Mesothelial cell of epicardium (in vitro differentiated cells): ENCODE measurements at regions not wholly inside any gene's neighbourhood (a gene's known extent, or its start where the extent isn't known, plus 50 kb on each side); places are given as distances from the start of the nearest gene placed in this dataset.

ENCODE experiments used
- DNase-seq, 2 experiments: peaks; one replicate each; pipeline ENCODE4 v3.0.0; 2021; ENCODE audit warnings: low spot score in 2 of 2; ENCODE audit not compliant: unreplicated experiment in 2 of 2
- H3K27ac Mint-ChIP-seq: 2 replicates; pipeline ENCODE4 v1.8.0; 2021; ENCODE audit warnings: mixed read lengths
- H3K27me3 Mint-ChIP-seq: 2 replicates; pipeline ENCODE4 v1.8.0; 2021; ENCODE audit warnings: low read depth, mixed read lengths
- H3K36me3 Mint-ChIP-seq: 2 replicates; pipeline ENCODE4 v1.8.0; 2021; ENCODE audit warnings: mixed read lengths
- H3K4me1 Mint-ChIP-seq: 2 replicates; pipeline ENCODE4 v1.8.0; 2021; ENCODE audit warnings: mixed read lengths
- H3K4me3 Mint-ChIP-seq: 2 replicates; pipeline ENCODE4 v1.8.0; 2021; ENCODE audit warnings: mild to moderate bottlenecking, moderate library complexity, mixed read lengths
- H3K9me3 Mint-ChIP-seq: 2 replicates; pipeline ENCODE4 v1.8.0; 2021; ENCODE audit warnings: mixed read lengths
- CTCF ChIP-seq: fragments of 200-600 bp; sonication (generic); IDR thresholded peaks from one replicate; pipeline ENCODE4 v1.5.0; 2021; ENCODE audit warnings: antibody characterized with exemption; ENCODE audit not compliant: unreplicated experiment

DNA sequence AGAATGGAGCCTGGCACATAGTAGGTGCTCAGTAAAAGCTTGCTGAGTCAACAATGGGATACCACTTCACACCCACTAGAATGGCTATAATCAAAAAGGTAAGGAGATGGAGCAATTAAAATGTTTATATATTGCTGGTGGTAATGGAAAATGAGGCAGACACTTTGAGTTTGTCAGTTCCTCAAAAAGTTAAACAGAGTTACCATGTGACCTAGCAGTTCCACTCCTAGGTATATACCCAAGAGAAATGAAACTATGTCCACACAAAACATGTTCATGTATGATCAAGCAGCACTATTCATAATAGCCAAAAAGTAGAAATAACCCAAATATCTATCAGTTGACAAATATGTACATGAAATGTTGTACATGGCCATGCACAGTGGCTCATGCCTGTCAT, 74.8 kb upstream of the ECE1 start:
- H3K27ac Mint-ChIP-seq, result no peak overlapping the region
- no peaks in the 10 kb centered on the region for H3K36me3 Mint-ChIP-seq
- DNase-seq, result no peak
- no peaks in the 10 kb centered on the region for H3K27me3 Mint-ChIP-seq
- H3K4me1 Mint-ChIP-seq, result no peaks in the 10 kb centered on the region
- no peak for TF ChIP-seq CTCF
- H3K9me3 Mint-ChIP-seq, result no peaks in the 10 kb centered on the region
- no peak overlapping the region for H3K4me3 Mint-ChIP-seq

GRCh38 chr1:21362096-21362495, 71.8 kb upstream of the ECE1 start:
- H3K4me3 Mint-ChIP-seq, result no peak overlapping the region
- no peaks in the 10 kb centered on the region for H3K27me3 Mint-ChIP-seq

GRCh38 chr1:21361506-21361905, 71.2 kb upstream of the ECE1 start:
- no peak for TF ChIP-seq CTCF
- no peak overlapping the region for H3K4me3 Mint-ChIP-seq
- no peaks in the 10 kb centered on the region for H3K36me3 Mint-ChIP-seq
- no peaks in the 10 kb centered on the region for H3K9me3 Mint-ChIP-seq
- H3K4me1 Mint-ChIP-seq, result no peaks in the 10 kb centered on the region
- no peak overlapping the region for H3K27ac Mint-ChIP-seq
- no peak for DNase-seq
- no peaks in the 10 kb centered on the region for H3K27me3 Mint-ChIP-seq

More at GRCh38 chr1:21362096-21362495, 71.8 kb upstream of the ECE1 start:
- Mint-ChIP-seq H3K36me3 (no peaks in the 10 kb centered on the region), H3K4me1 (no peaks in the 10 kb centered on the region), H3K27ac (no peak overlapping the region), H3K9me3 (no peaks in the 10 kb centered on the region)
- DNase-seq, result no peak
- no peak for TF ChIP-seq CTCF

- Mint-ChIP-seq H3K9me3 (no peaks in the 10 kb centered on the region), H3K27ac (no peak overlapping the region), H3K4me1 (no peaks in the 10 kb centered on the region), H3K27me3 (no peaks in the 10 kb centered on the region), H3K4me3 (no peak overlapping the region), H3K36me3 (no peaks in the 10 kb centered on the region)
- TF ChIP-seq CTCF, result no peak
- no peak for DNase-seq
Observed at GRCh38 chr1:21357161-21357560, 66.9 kb upstream of the ECE1 start.

- H3K36me3 Mint-ChIP-seq, result no peaks in the 10 kb centered on the region
- no peak overlapping the region for H3K27ac Mint-ChIP-seq
- no peak overlapping the region for H3K4me3 Mint-ChIP-seq
- no peak for DNase-seq
- H3K27me3 Mint-ChIP-seq, result no peaks in the 10 kb centered on the region
- H3K9me3 Mint-ChIP-seq, result no peaks in the 10 kb centered on the region
- no peak for TF ChIP-seq CTCF
- no peaks in the 10 kb centered on the region for H3K4me1 Mint-ChIP-seq
Observed at GRCh38 chr1:21355956-21356355, 65.7 kb upstream of the ECE1 start.

- Mint-ChIP-seq H3K4me3 (no peak overlapping the region), H3K9me3 (no peaks in the 10 kb centered on the region), H3K27ac (no peak overlapping the region), H3K36me3 (no peaks in the 10 kb centered on the region), H3K27me3 (no peaks in the 10 kb centered on the region), H3K4me1 (no peaks in the 10 kb centered on the region)
- TF ChIP-seq CTCF, result no peak
- DNase-seq, result no peak
Observed at GRCh38 chr1:21352586-21352985, 62.3 kb upstream of the ECE1 start.
